GM13976 (cell line): ENCODE measurements at regions not wholly inside any gene's neighbourhood (a gene's known extent, or its start where the extent isn't known, plus 50 kb on each side); places are given as distances from the start of the nearest gene placed in this dataset.

ENCODE experiments used
- DNase-seq: peaks from one replicate; pipeline ENCODE4 v3.0.0; 2012; ENCODE audit warnings: low spot score
- in situ Hi-C: fragments of 300-500 bp; cut with MboI; formaldehyde crosslinking; loops from one replicate; pipeline ENCODE4 v1.12.0; 2022; ENCODE audit warnings: low sequenced_read_pairs, mixed read lengths, inconsistent platforms; ENCODE audit not compliant: unreplicated experiment
- TF ChIP-seq, protein P1 (sequence below): IDR thresholded peaks from 2 replicates; pipeline ENCODE4 v1.5.1; 2012; ENCODE audit warnings: borderline replicate concordance, mild to moderate bottlenecking; ENCODE audit not compliant: insufficient read depth; ENCODE audit errors: extremely low read depth, missing control alignments, control extremely low read depth

DNA sequence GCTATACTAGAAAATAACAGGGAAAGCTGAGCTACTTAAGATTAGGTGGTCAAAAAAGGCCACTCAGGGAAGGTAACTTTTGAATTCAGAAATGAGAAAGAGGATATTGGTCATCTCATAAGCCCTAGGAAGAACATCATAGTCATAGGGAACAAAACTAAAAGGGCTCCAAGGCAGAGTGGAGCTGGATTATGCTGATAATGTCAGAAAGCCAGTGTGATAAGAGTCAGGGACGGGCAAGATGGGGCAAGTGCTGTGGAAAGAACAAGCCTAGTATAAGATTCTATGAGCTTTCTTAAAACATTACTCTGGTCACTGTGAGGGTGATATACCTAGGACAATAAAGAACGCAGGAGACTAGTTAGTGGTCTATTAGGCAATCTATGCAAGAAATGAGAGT, 106.6 kb downstream of the DUSP10 start:
- DNase-seq, result no peak
- in situ Hi-C loops, result no loop called here

DNA sequence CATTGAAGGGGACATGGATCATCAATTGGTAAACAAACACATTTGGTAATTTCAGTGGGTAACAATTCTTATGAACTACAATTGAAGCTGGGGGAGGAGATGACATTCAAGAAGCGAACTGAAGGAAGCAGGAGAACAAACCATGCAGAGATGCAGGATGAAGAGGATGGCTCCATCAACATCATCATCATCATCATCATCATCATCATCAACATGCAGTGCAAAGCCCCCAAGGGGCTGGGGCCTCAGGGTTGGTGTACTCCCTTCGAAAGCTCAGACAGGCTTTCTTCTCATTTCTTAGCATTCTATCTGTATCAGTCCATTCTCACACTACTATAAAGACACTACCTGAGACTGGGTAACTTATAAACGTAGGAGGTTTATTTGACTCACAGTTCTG, 105.8 kb downstream of the DUSP10 start:
- in situ Hi-C loops, result no loop called here
- no peak for DNase-seq
- TF ChIP-seq, protein P1, sequence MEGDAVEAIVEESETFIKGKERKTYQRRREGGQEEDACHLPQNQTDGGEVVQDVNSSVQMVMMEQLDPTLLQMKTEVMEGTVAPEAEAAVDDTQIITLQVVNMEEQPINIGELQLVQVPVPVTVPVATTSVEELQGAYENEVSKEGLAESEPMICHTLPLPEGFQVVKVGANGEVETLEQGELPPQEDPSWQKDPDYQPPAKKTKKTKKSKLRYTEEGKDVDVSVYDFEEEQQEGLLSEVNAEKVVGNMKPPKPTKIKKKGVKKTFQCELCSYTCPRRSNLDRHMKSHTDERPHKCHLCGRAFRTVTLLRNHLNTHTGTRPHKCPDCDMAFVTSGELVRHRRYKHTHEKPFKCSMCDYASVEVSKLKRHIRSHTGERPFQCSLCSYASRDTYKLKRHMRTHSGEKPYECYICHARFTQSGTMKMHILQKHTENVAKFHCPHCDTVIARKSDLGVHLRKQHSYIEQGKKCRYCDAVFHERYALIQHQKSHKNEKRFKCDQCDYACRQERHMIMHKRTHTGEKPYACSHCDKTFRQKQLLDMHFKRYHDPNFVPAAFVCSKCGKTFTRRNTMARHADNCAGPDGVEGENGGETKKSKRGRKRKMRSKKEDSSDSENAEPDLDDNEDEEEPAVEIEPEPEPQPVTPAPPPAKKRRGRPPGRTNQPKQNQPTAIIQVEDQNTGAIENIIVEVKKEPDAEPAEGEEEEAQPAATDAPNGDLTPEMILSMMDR, result no peak

More for the DNA sequence above, 106.6 kb downstream of the DUSP10 start:
- TF ChIP-seq, protein P1, result no peak

DNA sequence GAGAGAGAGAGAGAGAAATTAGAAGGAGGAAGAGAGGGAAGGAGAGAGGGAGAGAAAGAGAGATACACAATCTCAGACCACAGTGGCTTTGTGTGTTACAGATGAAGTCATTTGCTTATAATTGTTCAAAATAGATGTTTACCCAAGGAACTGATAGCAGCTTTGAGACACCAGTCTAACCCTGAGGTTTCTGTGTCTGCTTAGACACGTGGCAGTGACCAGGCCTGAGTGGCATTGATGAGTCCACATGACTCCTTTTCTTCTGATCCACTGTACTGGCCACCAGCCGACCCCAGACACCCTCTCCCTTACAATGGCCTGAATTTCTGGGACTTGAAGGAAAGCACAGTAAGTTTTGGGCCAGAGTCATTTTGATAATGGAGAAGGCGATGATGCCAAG, 104.9 kb downstream of the DUSP10 start:
- in situ Hi-C loops, result no loop called here
- DNase-seq, result no peak

DNA sequence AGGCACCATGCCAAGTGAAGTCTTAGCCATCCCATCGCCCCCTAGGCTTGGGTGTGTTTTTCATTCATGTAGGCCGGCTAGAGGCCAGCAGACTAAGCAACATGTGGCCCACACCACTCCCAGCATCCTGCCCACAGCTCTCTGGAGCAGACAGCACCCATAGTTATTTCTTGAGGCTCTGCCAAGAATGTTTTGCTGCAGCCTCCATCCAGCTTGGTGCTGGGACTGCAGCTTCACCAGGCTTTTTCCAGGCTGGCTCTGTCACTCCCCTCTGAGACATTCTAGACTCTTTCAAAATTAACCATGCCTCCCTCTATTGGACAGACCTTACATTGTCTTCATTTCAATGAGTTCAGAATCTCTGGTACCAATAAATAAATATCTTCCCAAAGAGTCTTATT, 104.2 kb downstream of the DUSP10 start:
- in situ Hi-C loops, result no loop called here
- TF ChIP-seq, protein P1, result no peak
- no peak for DNase-seq

More for the DNA sequence above, 104.9 kb downstream of the DUSP10 start:
- TF ChIP-seq, protein P1, result no peak

DNA sequence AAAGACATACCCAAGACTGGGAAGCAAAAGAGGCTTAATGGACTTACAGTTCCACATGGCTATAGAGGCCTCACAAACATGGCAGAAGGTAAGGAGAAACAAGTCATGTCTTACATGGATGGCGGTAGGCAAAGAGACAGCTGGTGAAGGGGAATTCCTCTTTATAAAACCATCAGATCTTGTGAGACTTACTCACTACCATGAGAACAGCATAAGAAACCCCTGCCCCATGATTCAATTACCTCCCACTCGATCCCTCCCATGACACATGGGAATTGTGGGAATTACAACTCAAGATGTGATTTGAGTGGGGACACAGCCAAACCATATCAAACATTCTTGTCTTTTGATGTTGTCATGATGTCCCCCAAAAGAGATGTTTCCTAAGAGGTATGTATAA, 103.3 kb downstream of the DUSP10 start:
- no peak for DNase-seq
- in situ Hi-C loops, result no loop called here
- TF ChIP-seq, protein P1, result no peak

DNA sequence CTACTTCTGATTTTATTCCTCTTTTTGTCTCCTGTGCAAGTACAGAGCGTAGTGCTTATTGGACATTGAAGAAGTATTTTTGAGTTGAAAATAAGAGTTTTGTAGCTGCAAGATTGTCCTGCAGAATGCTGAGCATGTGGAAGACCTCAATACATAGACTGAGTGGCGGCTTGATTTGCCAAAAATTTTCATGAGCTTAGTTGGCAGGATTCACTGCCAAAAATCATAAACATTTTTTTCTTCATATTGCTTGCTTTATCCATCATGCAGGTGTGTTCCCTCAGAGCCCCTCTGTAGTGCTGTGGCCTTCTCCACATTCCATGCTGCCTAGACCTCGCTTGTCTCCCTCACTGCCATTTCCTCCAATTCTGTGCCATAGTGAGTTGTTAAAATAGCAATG, 100.1 kb downstream of the DUSP10 start:
- no peak for DNase-seq
- in situ Hi-C loops, result no loop called here
- TF ChIP-seq, protein P1, result no peak
